AG09319 (cell line): ENCODE measurements at regions not wholly inside any gene's neighbourhood (a gene's known extent, or its start where the extent isn't known, plus 50 kb on each side); places are given as distances from the start of the nearest gene placed in this dataset.
A peak's percentile ranks its signal among the peaks of the same experiment; 100 is the strongest.

Experiments used
- DNase-seq: peaks from one replicate; pipeline ENCODE4 v3.0.0-alpha.2; 2010; ENCODE audit warnings: low read depth; ENCODE audit errors: extremely low read depth
- CTCF ChIP-seq: IDR thresholded peaks from 2 replicates; pipeline ENCODE4 v1.5.1; 2011; ENCODE audit warnings: low read depth, mild to moderate bottlenecking, inconsistent platforms, low read length, moderate library complexity

- DNase-seq = no peak
- no peak for TF ChIP-seq CTCF
Measured at GRCh38 chr2:147509821-147510220, 335.0 kb upstream of the ACVR2A start.

DNA sequence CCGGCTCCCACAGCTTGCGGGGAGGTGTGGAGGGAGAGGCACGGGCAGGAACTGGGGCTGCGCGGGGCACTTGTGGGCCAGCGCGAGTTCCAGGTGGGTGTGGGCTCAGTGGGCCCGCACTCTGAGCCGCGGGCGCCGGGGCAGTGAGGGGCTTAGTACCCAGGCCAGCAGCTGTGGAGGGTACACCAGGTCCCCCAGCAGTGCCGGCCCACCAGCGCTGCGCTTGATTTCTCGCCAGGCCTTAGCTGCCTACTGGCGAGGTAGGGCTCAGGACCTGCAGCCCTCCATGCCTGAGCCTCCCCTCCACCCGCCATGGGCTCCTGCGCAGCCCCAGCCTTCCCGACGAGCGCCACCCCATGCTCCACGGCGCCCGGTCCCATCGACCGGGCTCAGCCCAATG lies 337.9 kb upstream of the ACVR2A start:
- DNase-seq = no peak
- no peak for TF ChIP-seq CTCF

DNA sequence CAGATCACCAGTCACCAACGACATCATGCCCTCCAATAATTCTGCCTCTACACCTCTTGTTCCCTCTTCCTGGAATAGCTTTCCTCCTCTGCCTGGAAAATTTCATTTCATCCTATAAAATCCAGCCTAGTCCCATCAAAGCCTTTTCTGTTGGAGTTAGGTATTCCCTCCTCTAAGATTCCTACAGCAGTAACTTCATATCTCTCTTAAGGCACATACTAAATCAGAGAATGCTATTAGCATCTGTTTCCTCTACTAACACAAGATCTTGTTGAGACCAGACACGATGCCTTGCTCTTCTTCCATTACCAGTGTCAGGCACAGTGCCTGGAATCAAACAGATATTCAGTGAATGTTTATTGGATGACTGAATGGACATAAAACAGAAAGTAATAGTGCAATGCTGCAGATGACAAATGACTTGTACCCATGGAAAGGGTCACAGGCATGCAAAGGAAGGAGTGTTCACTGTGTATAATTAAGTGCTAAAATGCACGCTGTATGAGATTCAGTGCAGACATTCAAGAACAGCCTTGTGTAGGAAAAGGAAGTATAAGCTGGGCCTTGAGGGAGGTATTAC lies 342.0 kb upstream of the ACVR2A start:
- DNase-seq = no peak
- TF ChIP-seq CTCF = no peak

- TF ChIP-seq CTCF = no peak
- DNase-seq = no peak
Measured at GRCh38 chr2:147501968-147502367, 342.9 kb upstream of the ACVR2A start.

DNA sequence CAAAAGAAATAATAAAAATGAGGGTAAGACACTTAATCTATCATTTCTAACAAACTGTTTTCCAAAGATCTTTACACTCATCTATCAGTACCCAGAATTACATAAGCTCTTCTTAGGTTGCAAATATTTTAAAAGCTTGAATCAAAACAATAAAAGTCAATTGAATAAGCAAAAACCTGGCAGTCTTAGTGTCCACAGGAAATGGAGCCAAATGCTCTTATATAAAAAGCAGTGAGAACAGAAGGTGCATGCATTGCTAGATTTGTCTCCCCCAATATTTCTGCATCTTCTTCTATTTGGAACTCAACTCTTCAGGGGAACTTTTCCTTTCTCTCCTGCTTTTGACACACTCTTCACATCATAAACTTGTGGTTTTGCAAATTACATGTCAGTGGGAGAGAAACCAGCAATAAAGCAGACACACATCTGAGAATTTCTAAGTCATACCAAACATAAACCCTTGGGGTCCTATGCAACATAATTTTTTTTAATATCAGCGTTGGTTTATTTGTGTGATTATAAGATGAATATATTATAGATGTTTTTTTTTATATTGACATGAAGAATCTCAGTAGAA lies 343.9 kb upstream of the ACVR2A start:
- DNase-seq = no peak
- TF ChIP-seq CTCF = no peak

- TF ChIP-seq CTCF = no peak
- no peak for DNase-seq
Measured at GRCh38 chr2:147500229-147500628, 344.6 kb upstream of the ACVR2A start.

- DNase-seq = peak; percentile 16
- TF ChIP-seq CTCF = no peak
Measured at GRCh38 chr2:147499785-147500184, 345.0 kb upstream of the ACVR2A start.
